Progenitor cell of endocrine pancreas (in vitro differentiated cells): ENCODE measurements at regions not wholly inside any gene's neighbourhood (a gene's known extent, or its start where the extent isn't known, plus 50 kb on each side); places are given as distances from the start of the nearest gene placed in this dataset.
A peak's percentile ranks its signal among the peaks of the same experiment; 100 is the strongest.

Experiments used
- DNase-seq: peaks from one replicate; pipeline ENCODE4 v3.0.0; 2021; ENCODE audit warnings: low spot score; ENCODE audit not compliant: unreplicated experiment
- H3K27ac Mint-ChIP-seq: 2 replicates; pipeline ENCODE4 v1.8.0; 2021; ENCODE audit warnings: mild to moderate bottlenecking, moderate library complexity, mixed read lengths
- H3K27me3 Mint-ChIP-seq: 2 replicates; pipeline ENCODE4 v1.8.0; 2021; ENCODE audit warnings: mixed read lengths
- H3K36me3 Mint-ChIP-seq: 2 replicates; pipeline ENCODE4 v1.8.0; 2022; ENCODE audit warnings: mixed read lengths; ENCODE audit not compliant: insufficient read depth
- H3K4me1 Mint-ChIP-seq: 2 replicates; pipeline ENCODE4 v1.8.0; 2021; ENCODE audit warnings: low read depth, mixed read lengths
- H3K4me3 Mint-ChIP-seq: 2 replicates; pipeline ENCODE4 v1.8.0; 2021; ENCODE audit warnings: low read depth, mild to moderate bottlenecking, moderate library complexity, mixed read lengths
- H3K9me3 Mint-ChIP-seq: 2 replicates; pipeline ENCODE4 v1.8.0; 2021; ENCODE audit warnings: low read depth, mixed read lengths
- CTCF ChIP-seq: fragments of 200-600 bp; sonication (generic); IDR thresholded peaks from one replicate; pipeline ENCODE4 v1.5.0; 2021; ENCODE audit warnings: antibody characterized with exemption, mild to moderate bottlenecking; ENCODE audit not compliant: unreplicated experiment

- Mint-ChIP-seq H3K9me3 (no peaks in the 10 kb centered on the region), H3K27me3 (peaks cover 7% of the 10 kb centered on the region), H3K4me3 (no peak overlapping the region), H3K27ac (peak overlapping the region; percentile 53), H3K36me3 (no peaks in the 10 kb centered on the region), H3K4me1 (peaks cover 13% of the 10 kb centered on the region)
- no peak for DNase-seq
- TF ChIP-seq CTCF, result no peak
Observed at GRCh38 chr2:204293884-204294747, 251.2 kb upstream of the PARD3B start.

GRCh38 chr2:204298404-204298803 lies 246.9 kb upstream of the PARD3B start:
- Mint-ChIP-seq H3K27ac (no peak overlapping the region), H3K4me1 (peaks cover 16% of the 10 kb centered on the region), H3K27me3 (no peaks in the 10 kb centered on the region), H3K4me3 (no peak overlapping the region), H3K36me3 (no peaks in the 10 kb centered on the region), H3K9me3 (no peaks in the 10 kb centered on the region)
- no peak for TF ChIP-seq CTCF
- DNase-seq, result no peak

- no peak overlapping the region for H3K27ac Mint-ChIP-seq
- H3K36me3 Mint-ChIP-seq, result no peaks in the 10 kb centered on the region
- no peak for DNase-seq
- no peaks in the 10 kb centered on the region for H3K27me3 Mint-ChIP-seq
- H3K9me3 Mint-ChIP-seq, result no peaks in the 10 kb centered on the region
- peaks cover 9% of the 10 kb centered on the region for H3K4me1 Mint-ChIP-seq
- TF ChIP-seq CTCF, result no peak
- no peak overlapping the region for H3K4me3 Mint-ChIP-seq
Observed at GRCh38 chr2:204299766-204300165, 245.5 kb upstream of the PARD3B start.

- H3K4me1 Mint-ChIP-seq, result peaks cover 3% of the 10 kb centered on the region
- no peak for TF ChIP-seq CTCF
- DNase-seq, result no peak
- H3K36me3 Mint-ChIP-seq, result no peaks in the 10 kb centered on the region
- peaks cover 3% of the 10 kb centered on the region for H3K27me3 Mint-ChIP-seq
- no peak overlapping the region for H3K27ac Mint-ChIP-seq
- H3K9me3 Mint-ChIP-seq, result peaks cover 5% of the 10 kb centered on the region
- H3K4me3 Mint-ChIP-seq, result no peak overlapping the region
Observed at GRCh38 chr2:204306667-204307066, 238.6 kb upstream of the PARD3B start.

- Mint-ChIP-seq H3K9me3 (peaks cover 5% of the 10 kb centered on the region), H3K27me3 (peaks cover 11% of the 10 kb centered on the region), H3K27ac (no peak overlapping the region), H3K4me3 (no peak overlapping the region), H3K4me1 (peaks cover 13% of the 10 kb centered on the region), H3K36me3 (no peaks in the 10 kb centered on the region)
- TF ChIP-seq CTCF, result no peak
- no peak for DNase-seq
Observed at GRCh38 chr2:204312105-204312504, 233.2 kb upstream of the PARD3B start.
